ENCODE measurements at regions not wholly inside any gene's neighbourhood (a gene's known extent, or its start where the extent isn't known, plus 50 kb on each side); places are given as distances from the start of the nearest gene placed in this dataset.

GRCh38 chr6:167589615-167589940 lies 237.1 kb upstream of the AFDN start:
- no peak for DNase-seq

- no peak for DNase-seq
These were observed 236.5 kb upstream of the AFDN start for GRCh38 chr6:167590193-167590592.

Measured in DMS 273 treated with DMSO at 0.1 percent for 48 hours (cell line).